ENCODE measurements at regions not wholly inside any gene's neighbourhood (a gene's known extent, or its start where the extent isn't known, plus 50 kb on each side); places are given as distances from the start of the nearest gene placed in this dataset.

DNA sequence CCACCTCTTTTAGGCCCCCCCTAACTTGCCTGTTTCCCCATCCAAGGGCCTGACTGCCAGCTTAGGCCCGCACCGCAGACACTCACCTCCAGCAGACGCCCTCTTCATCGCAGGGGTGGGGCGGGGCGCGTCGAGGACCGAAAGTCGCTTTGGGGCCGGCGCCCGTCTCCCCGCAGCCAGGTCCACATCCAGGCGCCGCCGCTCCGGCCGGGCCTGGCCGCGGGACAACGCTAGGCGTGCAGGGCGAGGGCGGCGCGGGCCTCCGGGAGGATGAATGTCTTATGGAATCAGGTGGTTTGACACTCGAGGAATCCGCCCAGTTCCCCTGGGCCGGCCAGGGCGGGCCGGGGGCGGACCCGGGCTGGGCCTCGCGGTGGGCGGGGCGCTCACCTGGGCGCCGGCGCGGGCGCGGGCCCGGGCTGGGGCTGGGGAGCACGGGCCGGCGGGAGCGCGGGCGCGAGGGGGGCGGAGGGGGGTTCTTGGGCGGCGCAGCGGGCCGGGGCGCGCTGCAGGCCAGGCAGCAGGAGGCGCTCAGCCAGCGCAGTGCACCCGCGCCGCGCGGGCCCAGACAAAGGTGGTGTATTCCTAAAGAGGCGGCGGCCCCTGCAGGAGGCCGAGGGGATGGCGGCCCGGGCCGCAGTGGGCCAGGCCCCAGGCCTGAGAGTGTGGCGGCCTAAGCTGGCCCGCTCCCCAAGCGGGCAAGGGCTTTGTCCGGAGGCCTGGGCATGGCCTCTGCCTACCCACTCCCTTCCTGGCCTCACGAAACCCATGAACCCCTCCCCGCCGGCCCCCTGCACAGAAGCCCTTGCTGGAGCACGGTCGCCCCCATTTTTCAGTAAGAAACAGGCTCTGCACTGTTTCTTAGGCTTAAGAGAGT, 177.6 kb downstream of the IGLL1 start:
- TF ChIP-seq CTCF (IDR thresholded peaks at IDR 0.05): peak; percentile 20 to 55 (median 42)
- TF ChIP-seq POLR2A (IDR thresholded peaks at IDR 0.05): no peak

Measured in right lobe of liver (tissue), 4 donors.